HG02763 (cell line): ENCODE measurements at regions not wholly inside any gene's neighbourhood (a gene's known extent, or its start where the extent isn't known, plus 50 kb on each side); places are given as distances from the start of the nearest gene placed in this dataset.
"Not testable (repeated sequence)": the region's sequence is repeated elsewhere in the genome, so short reads cannot be mapped to it uniquely, and the experiment has no call there.

ENCODE experiments used
- ATAC-seq: cut with Tn5 transposase; IDR thresholded peaks from one replicate; pipeline ENCODE4 v1.9.1; 2021; ENCODE audit warnings: mild to moderate bottlenecking, moderate library complexity; ENCODE audit not compliant: unreplicated experiment

GRCh38 chr11:96508861-96509260 lies 119.0 kb downstream of the JRKL start:
- ATAC-seq, result no peak

GRCh38 chr11:96520939-96521338 lies 131.1 kb downstream of the JRKL start:
- no peak for ATAC-seq

GRCh38 chr11:96523656-96524055 lies 133.8 kb downstream of the JRKL start:
- ATAC-seq, result no peak

- ATAC-seq, result no peak
Measured at GRCh38 chr11:96524475-96524874, 134.7 kb downstream of the JRKL start.

GRCh38 chr11:96530473-96530872 lies 140.7 kb downstream of the JRKL start:
- no peak for ATAC-seq

- no peak for ATAC-seq
Measured at GRCh38 chr11:96538104-96538503, 148.3 kb downstream of the JRKL start.

- no peak for ATAC-seq
Measured at GRCh38 chr11:96538622-96539021, 148.8 kb downstream of the JRKL start.

- ATAC-seq, result no peak
Measured at GRCh38 chr11:96540875-96541274, 151.1 kb downstream of the JRKL start.

- no peak for ATAC-seq
Measured at GRCh38 chr11:96543177-96543576, 153.4 kb downstream of the JRKL start.

- not testable (repeated sequence) for ATAC-seq
Measured at GRCh38 chr11:96545192-96545591, 155.4 kb downstream of the JRKL start.

- ATAC-seq, result no peak
Measured at GRCh38 chr11:96551136-96551535, 161.3 kb downstream of the JRKL start.

- ATAC-seq, result no peak
Measured at GRCh38 chr11:96554236-96554820, 164.5 kb downstream of the JRKL start.

GRCh38 chr11:96555826-96556225 lies 166.0 kb downstream of the JRKL start:
- not testable (repeated sequence) for ATAC-seq

- not testable (repeated sequence) for ATAC-seq
Measured at GRCh38 chr11:96560727-96561126, 170.9 kb downstream of the JRKL start.

GRCh38 chr11:96567176-96567575 lies 177.4 kb downstream of the JRKL start:
- ATAC-seq, result no peak

GRCh38 chr11:96567667-96568066 lies 177.9 kb downstream of the JRKL start:
- no peak for ATAC-seq

- no peak for ATAC-seq
Measured at GRCh38 chr11:96576383-96576782, 186.6 kb downstream of the JRKL start.

GRCh38 chr11:96578379-96578778 lies 188.6 kb downstream of the JRKL start:
- no peak for ATAC-seq

- no peak for ATAC-seq
Measured at GRCh38 chr11:96579656-96580055, 189.8 kb downstream of the JRKL start.

- ATAC-seq, result no peak
Measured at GRCh38 chr11:96580476-96581040, 190.7 kb downstream of the JRKL start.

GRCh38 chr11:96585944-96586880 lies 196.4 kb downstream of the JRKL start:
- ATAC-seq, result not testable (repeated sequence)

GRCh38 chr11:96588793-96589192 lies 199.0 kb downstream of the JRKL start:
- ATAC-seq, result not testable (repeated sequence)
